ENCODE measurements at regions not wholly inside any gene's neighbourhood (a gene's known extent, or its start where the extent isn't known, plus 50 kb on each side); places are given as distances from the start of the nearest gene placed in this dataset.
"Not testable (repeated sequence)": the region's sequence is repeated elsewhere in the genome, so short reads cannot be mapped to it uniquely, and the experiment has no call there.

GRCh38 chr7:1300636-1301035 is 68.0 kb downstream of the UNCX start:
- ChIA-PET CTCF (no interaction called here), POLR2A (no interaction called here)
- TF ChIP-seq, protein P1, sequence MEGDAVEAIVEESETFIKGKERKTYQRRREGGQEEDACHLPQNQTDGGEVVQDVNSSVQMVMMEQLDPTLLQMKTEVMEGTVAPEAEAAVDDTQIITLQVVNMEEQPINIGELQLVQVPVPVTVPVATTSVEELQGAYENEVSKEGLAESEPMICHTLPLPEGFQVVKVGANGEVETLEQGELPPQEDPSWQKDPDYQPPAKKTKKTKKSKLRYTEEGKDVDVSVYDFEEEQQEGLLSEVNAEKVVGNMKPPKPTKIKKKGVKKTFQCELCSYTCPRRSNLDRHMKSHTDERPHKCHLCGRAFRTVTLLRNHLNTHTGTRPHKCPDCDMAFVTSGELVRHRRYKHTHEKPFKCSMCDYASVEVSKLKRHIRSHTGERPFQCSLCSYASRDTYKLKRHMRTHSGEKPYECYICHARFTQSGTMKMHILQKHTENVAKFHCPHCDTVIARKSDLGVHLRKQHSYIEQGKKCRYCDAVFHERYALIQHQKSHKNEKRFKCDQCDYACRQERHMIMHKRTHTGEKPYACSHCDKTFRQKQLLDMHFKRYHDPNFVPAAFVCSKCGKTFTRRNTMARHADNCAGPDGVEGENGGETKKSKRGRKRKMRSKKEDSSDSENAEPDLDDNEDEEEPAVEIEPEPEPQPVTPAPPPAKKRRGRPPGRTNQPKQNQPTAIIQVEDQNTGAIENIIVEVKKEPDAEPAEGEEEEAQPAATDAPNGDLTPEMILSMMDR (IDR thresholded peaks at IDR 0.05; ENCODE audit: control extremely low read depth, extremely low read depth, low read depth, missing control alignments): no peak
- no peak for DNase-seq (ENCODE audit: extremely low spot score)

GRCh38 chr7:1301054-1301881 is 68.6 kb downstream of the UNCX start:
- TF ChIP-seq, protein P1 (IDR thresholded peaks at IDR 0.05; ENCODE audit: control extremely low read depth, extremely low read depth, low read depth, missing control alignments): no peak
- DNase-seq (ENCODE audit: extremely low spot score): no peak
- ChIA-PET POLR2A (no interaction called here), CTCF (no interaction called here)

DNA sequence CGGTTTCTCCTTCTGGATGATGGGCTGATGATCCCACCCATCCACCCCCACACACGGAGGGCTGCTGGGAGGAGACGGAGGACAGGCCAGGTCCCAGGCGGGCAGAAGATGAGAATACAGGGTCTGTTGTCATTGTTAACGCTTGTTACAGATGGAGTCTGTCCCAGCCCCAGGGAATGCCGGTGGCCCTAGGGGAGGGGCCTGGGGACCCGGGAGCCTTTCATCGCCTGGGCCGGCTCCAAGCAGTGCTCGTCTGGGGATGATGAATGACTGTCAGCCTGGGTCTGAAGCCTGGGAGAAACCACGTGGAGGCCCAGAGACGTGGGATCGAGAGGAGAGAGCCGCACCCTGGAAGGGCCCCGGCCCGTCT is 69.2 kb downstream of the UNCX start:
- TF ChIP-seq, protein P1 (IDR thresholded peaks at IDR 0.05; ENCODE audit: control extremely low read depth, extremely low read depth, low read depth, missing control alignments): no peak
- ChIA-PET POLR2A (no interaction called here), CTCF (no interaction called here)

GRCh38 chr7:1302936-1303335 is 70.3 kb downstream of the UNCX start:
- POLR2A ChIA-PET: no interaction called here
- CTCF ChIA-PET: no interaction called here
- no peak for DNase-seq (ENCODE audit: extremely low spot score)
- TF ChIP-seq, protein P1 (IDR thresholded peaks at IDR 0.05; ENCODE audit: control extremely low read depth, extremely low read depth, low read depth, missing control alignments): no peak

More for the DNA sequence above, 69.2 kb downstream of the UNCX start:
- no peak for DNase-seq (ENCODE audit: extremely low spot score)

- CTCF ChIA-PET; DNase-seq (ENCODE audit: extremely low spot score); POLR2A ChIA-PET: not testable (repeated sequence)
These were observed 71.3 kb downstream of the UNCX start for GRCh38 chr7:1304011-1304410.

DNA sequence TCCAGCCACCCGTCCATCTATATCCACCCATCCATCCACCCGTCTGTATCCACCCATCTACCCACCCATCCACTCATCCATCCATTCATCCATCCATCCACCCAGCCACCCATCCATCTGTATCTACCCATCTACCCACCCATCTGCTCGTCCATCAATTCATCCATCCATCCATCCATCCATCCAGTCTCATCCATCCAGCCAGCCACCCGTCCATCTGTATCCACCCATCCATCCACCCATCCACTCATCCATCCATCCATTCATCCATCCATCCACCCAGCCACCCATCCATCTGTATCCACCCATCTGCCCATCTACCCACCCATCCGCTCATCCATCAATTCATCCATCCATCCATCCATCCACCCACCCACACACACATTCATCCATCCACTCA is 73.2 kb downstream of the UNCX start:
- no peak for DNase-seq (ENCODE audit: extremely low spot score)
- ChIA-PET CTCF (no interaction called here), POLR2A (no interaction called here)
- TF ChIP-seq, protein P1 (IDR thresholded peaks at IDR 0.05; ENCODE audit: control extremely low read depth, extremely low read depth, low read depth, missing control alignments): no peak

DNA sequence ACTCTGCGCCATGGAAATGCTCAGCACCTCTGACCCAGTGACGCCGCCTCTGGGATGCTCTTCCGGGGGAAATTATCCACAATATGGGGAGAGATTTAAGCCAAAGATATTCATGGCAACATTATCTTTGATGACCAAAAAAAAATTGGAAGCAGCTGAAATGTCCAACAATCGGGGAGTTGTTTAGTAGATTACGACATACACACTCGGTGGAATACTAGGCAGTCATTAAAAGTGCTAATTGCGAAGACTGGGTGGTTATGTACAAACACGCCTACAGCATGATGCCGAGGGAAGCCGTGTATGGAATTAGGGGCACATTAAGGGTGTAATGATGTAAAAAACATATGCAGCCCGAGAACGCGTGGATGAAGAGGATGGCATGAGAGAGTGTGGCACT is 75.2 kb downstream of the UNCX start:
- POLR2A ChIA-PET: no interaction called here
- CTCF ChIA-PET: no interaction called here
- TF ChIP-seq, protein P1 (IDR thresholded peaks at IDR 0.05; ENCODE audit: control extremely low read depth, extremely low read depth, low read depth, missing control alignments): no peak
- no peak for DNase-seq (ENCODE audit: extremely low spot score)

All from GM10248 (cell line).